NCI-H345 treated with DMSO at 0.1 percent for 48 hours (cell line): ENCODE measurements at regions not wholly inside any gene's neighbourhood (a gene's known extent, or its start where the extent isn't known, plus 50 kb on each side); places are given as distances from the start of the nearest gene placed in this dataset.

ENCODE experiments used
- DNase-seq: peaks from one replicate; lab custom pipeline; 2025; ENCODE audit not compliant: unreplicated experiment; lab: John Stamatoyannopoulos, UW

GRCh38 chr10:128543151-128543550 is 416.9 kb upstream of the MKI67 start:
- DNase-seq: no peak

- DNase-seq: no peak
Observed at GRCh38 chr10:128545216-128545615, 419.0 kb upstream of the MKI67 start.

GRCh38 chr10:128546651-128547165 is 420.5 kb upstream of the MKI67 start:
- no peak for DNase-seq

- DNase-seq: no peak
Observed at GRCh38 chr10:128549101-128549608, 422.9 kb upstream of the MKI67 start.

GRCh38 chr10:128550045-128550444 is 423.8 kb upstream of the MKI67 start:
- no peak for DNase-seq

GRCh38 chr10:128551475-128551874 is 425.3 kb upstream of the MKI67 start:
- no peak for DNase-seq

- DNase-seq: no peak
Observed at GRCh38 chr10:128553755-128554154, 427.5 kb upstream of the MKI67 start.

- DNase-seq: peak; percentile 6
Observed at GRCh38 chr10:128556182-128557110, 430.2 kb upstream of the MKI67 start.

- no peak for DNase-seq
Observed at GRCh38 chr10:128557149-128557710, 431.0 kb upstream of the MKI67 start.

- no peak for DNase-seq
Observed at GRCh38 chr10:128560406-128560805, 434.2 kb upstream of the MKI67 start.

- no peak for DNase-seq
Observed at GRCh38 chr10:128560993-128561392, 434.8 kb upstream of the MKI67 start.

GRCh38 chr10:128563387-128563786 is 437.2 kb upstream of the MKI67 start:
- no peak for DNase-seq

- DNase-seq: no peak
Observed at GRCh38 chr10:128563904-128564303, 437.7 kb upstream of the MKI67 start.

GRCh38 chr10:128566361-128566968 is 440.2 kb upstream of the MKI67 start:
- DNase-seq: no peak

- no peak for DNase-seq
Observed at GRCh38 chr10:128567551-128567950, 441.3 kb upstream of the MKI67 start.

GRCh38 chr10:128568041-128568440 is 441.8 kb upstream of the MKI67 start:
- DNase-seq: no peak

GRCh38 chr10:128568491-128568890 is 442.3 kb upstream of the MKI67 start:
- DNase-seq: no peak

- DNase-seq: no peak
Observed at GRCh38 chr10:128568990-128569945, 443.0 kb upstream of the MKI67 start.

- no peak for DNase-seq
Observed at GRCh38 chr10:128570319-128570995, 444.2 kb upstream of the MKI67 start.

GRCh38 chr10:128571071-128571470 is 444.8 kb upstream of the MKI67 start:
- DNase-seq: no peak
